ENCODE measurements at regions not wholly inside any gene's neighbourhood (a gene's known extent, or its start where the extent isn't known, plus 50 kb on each side); places are given as distances from the start of the nearest gene placed in this dataset.
"Not testable (repeated sequence)": the region's sequence is repeated elsewhere in the genome, so short reads cannot be mapped to it uniquely, and the experiment has no call there.

GRCh38 chr10:21403256-21404015 lies 122.0 kb downstream of the SKIDA1 start:
- DNase-seq = no peak

GRCh38 chr10:21402606-21403083 lies 122.8 kb downstream of the SKIDA1 start:
- DNase-seq = no peak

DNA sequence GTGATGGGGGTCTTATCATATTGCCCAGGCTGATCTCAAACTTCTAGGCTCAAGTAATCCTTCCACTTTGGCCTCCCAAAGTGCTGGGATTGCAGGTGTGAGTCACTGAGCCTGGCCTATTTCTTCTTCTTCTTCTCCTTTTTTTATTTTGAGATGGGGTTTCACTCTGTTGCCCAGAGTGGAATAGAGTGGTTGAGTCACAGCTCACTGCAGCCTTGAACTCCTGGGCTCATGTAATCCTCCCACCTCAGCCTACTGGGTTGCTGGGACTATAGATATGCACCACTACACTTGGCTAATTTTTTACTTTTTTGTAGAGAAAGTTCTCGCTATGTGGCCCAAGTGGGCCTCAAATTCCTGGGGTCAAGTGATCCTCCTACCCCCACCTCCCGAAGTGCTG lies 124.3 kb downstream of the SKIDA1 start:
- no peak for DNase-seq

DNA sequence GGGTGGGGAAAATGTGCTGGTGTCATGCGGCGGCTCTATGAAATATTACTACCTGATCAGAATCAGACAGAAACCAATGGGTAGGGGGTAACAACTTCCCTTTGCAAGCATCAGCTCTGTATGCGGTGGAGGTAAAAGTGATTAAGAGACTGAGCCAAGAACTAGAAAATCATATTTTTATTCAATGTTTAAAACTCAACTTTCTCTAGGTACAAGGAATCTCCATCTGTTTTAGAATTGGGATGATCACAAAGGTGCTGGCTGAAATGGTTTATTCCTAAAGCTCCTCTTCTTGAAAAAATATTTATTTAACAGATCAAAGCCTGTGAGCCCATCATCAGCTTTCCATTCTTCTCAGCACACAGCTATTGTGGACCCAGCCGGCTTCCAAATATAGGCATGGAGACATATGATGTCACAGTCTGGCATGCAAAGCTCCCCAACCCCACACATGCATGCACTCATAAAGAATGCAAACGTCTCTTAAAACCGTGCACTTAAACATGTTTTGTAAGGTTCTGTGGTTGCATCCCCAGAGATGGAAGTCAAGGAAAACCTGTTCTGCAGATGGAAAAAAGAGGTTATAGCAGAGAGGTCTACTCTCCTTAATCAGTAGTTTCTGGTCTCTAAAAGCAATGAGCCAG lies 126.0 kb downstream of the SKIDA1 start:
- DNase-seq = peak; percentile 56

DNA sequence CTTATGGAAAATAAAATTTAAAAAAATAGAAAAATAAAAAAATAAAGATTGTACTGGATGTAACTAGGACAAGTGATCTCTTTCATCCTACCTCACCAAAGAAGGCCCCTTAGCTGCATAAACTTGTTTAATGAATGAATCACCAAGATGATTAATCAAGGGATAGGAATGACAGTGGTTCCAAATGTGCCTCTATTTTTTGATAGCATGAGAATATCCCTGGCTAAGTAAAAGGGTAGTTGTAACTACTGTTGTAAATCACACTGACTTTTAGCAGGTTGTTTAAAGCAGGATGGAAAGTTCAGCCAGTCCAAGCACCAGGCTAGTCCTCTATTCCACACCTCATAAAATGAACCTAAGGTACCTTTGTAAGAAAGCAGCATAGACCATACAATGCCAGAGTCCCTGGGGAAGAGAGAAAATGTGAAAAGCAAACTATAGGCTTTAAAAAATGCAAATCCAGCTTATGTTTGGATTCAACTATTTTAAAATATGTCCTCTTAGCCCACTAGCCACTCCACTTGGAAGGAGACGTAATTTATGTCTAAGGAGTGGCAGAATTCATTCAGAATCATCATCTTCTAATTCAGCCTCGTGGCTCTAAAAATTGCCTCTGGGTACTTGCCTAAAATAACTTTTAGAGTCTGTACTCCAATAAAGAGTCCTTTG lies 126.8 kb downstream of the SKIDA1 start:
- DNase-seq = no peak

DNA sequence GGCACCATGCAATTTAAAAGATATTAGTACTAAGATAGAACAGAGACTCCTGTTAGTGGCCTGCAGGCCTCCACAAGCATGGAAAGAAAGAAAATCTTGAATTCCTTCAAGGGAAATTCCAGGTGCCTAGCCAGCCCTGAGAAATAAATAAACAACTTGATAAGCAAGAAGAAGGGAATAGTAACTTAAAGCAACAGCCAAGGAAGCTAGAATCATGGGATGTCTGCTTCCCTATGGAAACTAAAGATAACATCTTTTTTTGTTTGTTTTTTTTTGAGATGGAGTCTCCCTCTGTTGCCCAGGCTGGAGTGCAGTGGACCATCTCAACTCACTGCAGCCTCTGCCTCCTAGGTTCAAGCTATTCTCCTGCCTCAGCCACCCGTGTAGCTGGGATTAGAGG lies 128.6 kb downstream of the SKIDA1 start:
- no peak for DNase-seq

DNA sequence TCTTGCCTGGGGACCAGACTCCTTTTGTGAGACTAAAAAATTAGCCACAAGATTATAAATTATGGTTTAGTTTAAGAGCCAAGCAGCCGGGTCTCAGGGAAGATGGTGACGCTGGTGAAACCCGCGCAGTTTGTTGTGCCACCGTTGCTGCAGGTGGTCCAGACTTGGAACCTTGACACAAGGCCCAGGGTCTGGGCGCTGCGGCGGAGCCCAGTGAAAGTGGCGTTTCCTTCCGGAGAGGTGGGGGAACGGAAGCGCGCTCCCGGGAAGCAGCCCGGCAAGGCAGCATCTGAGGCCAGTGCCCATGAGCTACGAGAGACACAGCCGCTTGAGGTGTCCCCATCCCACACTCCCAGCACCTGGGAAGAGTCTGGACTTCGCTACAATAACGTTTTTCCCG lies 131.6 kb downstream of the SKIDA1 start:
- no peak for DNase-seq

DNA sequence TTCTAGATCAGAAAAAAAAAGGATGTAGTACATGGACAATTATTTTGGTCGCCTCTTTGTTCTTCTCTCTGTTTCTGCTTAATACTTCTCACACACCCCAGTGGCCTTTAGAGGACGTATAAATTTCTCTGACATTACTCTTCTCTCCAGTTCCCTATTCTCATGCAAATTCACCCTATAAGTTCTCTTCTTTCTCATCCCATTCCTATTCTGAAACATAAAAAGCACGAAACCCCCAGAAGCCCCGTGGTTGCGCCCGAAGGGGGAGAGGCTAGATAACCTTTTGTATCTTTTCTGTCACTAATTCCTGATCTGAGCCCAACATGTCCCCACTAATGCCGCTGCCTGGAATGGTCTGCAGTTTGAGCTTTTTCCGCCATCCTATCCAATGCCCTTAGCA lies 136.9 kb downstream of the SKIDA1 start:
- no peak for DNase-seq

DNA sequence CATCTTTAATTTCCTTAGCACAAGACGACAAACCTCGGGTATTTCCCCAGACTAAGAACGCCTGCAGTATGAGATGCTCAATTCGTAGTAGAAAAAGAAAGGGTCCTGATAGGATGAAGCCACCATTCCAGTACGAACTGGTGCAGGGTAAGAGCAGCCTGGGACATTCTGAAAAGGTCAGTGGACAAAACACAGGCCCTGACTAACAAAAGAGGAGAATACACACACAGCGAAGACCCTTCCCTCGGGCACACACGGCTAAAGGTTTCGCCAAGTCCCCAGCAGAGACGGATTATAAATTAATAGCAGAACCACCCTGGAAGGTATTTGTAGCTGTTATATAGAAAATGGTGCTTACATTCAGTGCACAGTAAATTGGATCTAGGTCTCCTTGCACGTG lies 137.6 kb downstream of the SKIDA1 start:
- DNase-seq = no peak

DNA sequence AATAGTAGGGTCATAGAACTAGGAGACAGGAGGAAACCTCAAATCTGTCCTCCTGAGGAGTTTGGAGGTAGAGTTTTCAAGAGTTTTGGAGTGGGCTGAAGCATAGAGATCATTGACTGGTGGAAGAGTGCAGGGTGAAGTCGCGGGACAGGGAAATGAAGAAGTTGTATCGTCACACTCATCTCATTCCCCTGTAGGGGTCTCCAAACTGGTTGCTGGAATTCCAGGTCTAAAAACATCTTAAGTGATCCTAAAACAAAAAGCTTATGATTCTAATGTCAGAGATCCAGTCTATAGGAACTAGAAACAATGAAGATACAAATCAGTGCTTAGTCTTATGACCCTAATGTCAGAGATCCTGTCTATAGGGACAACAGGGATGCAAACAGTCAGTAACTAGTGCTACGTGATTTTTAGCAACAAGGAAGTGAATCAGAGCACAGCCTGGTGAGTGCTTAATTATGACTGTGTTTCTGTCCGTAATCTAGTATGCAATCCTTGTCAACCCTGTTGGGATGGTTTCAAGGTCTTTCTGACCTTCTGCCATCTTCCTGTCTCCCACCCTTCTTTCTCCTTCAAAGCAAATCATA lies 139.4 kb downstream of the SKIDA1 start:
- no peak for DNase-seq

- no peak for DNase-seq
Observed at GRCh38 chr10:21385536-21385935, 139.9 kb downstream of the SKIDA1 start.

- no peak for DNase-seq
Observed at GRCh38 chr10:21379143-21379542, 146.3 kb downstream of the SKIDA1 start.

- DNase-seq = not testable (repeated sequence)
Observed at GRCh38 chr10:21375274-21375673, 150.2 kb downstream of the SKIDA1 start.

DNA sequence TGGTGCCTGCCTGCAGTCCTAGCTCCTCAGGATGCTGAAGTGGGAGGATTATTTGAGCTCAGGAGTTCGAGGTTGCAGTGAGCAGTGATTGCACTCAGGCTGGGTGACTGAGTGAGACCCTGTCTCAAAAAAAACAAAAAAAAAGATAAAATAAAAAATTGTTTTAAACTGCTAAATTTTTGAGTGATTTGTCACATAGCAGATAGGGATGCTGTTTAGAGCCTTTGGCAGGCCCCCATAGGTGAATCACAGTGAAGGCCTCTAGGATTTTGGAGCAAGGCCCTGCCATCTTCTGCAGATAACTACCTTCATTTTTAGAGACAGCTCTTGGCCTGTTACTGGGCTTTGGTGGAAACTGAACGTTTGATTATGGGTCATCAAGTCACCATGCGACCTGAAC lies 151.6 kb downstream of the SKIDA1 start:
- not testable (repeated sequence) for DNase-seq

- DNase-seq = no peak
Observed at GRCh38 chr10:21372651-21373410, 152.7 kb downstream of the SKIDA1 start.

GRCh38 chr10:21369697-21370096 lies 155.8 kb downstream of the SKIDA1 start:
- no peak for DNase-seq

DNA sequence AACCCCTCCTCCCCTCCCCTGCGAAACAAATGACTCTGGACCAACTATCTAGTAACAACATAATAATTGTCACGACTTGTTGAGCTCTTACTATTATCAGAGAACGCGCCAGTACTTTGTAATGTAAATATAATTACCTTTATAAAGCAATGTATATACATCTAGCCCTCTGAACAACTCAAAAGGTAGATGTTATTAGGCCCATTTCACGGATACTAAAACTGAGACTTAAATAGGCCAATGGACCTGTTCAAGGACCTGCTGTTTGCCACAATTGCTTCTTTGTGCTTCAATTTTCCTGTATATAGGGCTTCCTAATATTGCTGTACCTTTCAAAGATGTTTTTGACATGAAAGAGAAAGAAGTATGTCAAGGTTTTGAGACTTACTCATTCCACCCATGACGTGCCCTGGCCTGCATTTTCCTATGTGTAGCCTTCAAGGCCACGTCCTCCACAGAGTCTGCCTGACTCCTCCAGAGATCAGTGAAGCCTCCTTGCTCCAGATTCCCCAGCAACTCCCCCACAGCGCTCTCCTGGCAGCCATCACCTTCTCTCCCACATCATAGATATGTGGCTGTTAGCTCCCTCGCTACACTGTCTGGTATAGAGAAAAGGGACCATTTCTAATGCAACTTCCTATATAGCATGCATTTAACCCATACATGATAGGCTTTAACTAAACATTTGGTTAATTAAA lies 156.6 kb downstream of the SKIDA1 start:
- DNase-seq = no peak

- no peak for DNase-seq
Observed at GRCh38 chr10:21368022-21368582, 157.4 kb downstream of the SKIDA1 start.

DNA sequence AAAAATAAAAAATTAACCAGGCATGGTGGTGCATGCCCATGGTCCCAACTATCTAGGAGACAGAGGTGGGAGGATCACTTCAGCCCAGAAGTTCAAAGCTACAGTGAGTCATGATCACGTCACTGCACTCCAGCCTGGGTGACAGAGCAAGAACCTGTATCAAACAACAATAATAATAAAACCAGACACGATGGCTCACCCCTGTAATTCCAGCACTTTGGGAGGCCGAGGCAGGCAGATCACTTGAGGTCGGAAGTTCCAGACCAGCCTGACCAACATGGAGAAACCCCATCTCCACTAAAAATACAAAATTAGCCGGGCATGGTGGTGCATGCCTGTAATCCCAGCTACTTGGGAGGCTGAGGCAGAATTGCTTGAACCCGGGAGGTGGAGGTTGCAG lies 159.4 kb downstream of the SKIDA1 start:
- not testable (repeated sequence) for DNase-seq

DNA sequence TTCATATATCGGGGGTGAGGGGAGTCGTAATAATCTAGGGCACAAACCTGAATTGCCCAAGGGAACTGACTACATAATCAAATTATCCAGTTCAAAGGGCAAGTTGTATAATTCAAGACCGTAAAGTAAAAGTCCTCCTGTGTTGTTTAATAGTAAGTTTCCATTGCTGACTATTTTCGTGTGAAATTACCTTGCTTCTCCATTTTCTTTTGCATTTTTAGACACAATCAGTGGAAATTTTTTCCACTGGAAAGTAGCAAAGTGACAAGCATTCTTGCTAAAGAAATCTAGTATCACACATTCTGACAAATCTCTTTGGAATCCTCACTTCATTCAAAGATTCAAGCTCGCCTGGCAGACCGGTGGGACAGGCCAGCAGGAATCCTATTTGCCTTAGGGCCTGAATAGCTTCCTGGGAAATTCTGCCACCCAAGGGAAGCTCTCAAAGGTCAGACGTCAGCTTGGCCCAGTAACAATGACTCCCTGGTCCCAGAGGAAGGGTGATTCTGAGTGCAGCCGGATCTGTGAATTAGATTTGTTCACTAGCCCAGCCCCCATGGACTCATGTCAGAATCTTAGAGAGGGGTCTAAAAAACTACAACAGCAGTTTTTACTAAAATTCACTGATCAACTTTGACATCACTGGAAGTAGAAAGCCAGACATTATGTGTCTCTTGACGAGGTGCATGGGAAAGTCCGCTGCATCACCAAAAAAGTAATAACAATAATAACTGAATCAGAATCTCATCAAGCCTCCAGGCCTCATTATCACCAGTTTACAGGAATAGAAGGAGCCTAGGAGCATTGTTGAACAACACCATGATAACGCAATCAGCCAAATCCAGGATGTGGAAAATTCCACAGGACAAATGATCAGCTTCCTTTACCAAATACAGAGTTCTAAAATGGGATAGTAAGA lies 161.0 kb downstream of the SKIDA1 start:
- DNase-seq = no peak

- DNase-seq = no peak
Observed at GRCh38 chr10:21363731-21364104, 161.8 kb downstream of the SKIDA1 start.
